NT2/D1 (cell line): ENCODE measurements at regions not wholly inside any gene's neighbourhood (a gene's known extent, or its start where the extent isn't known, plus 50 kb on each side); places are given as distances from the start of the nearest gene placed in this dataset.

Experiments
- SUZ12 ChIP-seq: IDR thresholded peaks from 2 replicates; pipeline ENCODE4 v1.6.1; 2011; ENCODE audit not compliant: insufficient read length, insufficient read depth; ENCODE audit errors: extremely low read depth
- YY1 ChIP-seq: IDR thresholded peaks from 2 replicates; pipeline ENCODE4 v1.6.1; 2011; ENCODE audit not compliant: insufficient read length, insufficient read depth

GRCh38 chr18:53764086-53764485 is 460.4 kb downstream of the MBD2 start:
- TF ChIP-seq SUZ12 (no peak), YY1 (no peak)
